NCI-H1930 (cell line): ENCODE measurements at regions not wholly inside any gene's neighbourhood (a gene's known extent, or its start where the extent isn't known, plus 50 kb on each side); places are given as distances from the start of the nearest gene placed in this dataset.
"Not testable (repeated sequence)": the region's sequence is repeated elsewhere in the genome, so short reads cannot be mapped to it uniquely, and the experiment has no call there.

Source experiments
- DNase-seq, 2 experiments: peaks; one replicate each; lab custom pipeline; 2025; lab: John Stamatoyannopoulos, UW

DNA sequence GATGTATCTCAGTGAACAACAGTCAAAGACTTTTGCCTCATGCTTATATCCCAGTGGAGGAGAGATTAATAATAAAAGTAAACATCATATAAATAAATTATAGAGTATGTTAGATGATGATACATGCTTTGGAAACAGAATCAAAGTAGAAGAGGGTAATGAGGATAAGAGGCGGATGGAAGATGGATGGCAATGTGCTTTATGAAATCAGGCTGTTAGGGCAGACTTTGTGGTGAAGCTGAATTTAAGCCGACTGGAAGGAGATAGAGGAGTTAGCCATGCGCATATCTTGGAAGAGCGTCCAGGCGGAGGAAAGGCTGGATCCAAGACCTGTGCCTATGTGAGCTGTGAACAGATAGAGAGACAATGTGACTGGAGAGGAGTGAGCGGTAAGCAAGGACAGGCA, 74.9 kb upstream of the GUCY1A1 start:
- DNase-seq: no peak

DNA sequence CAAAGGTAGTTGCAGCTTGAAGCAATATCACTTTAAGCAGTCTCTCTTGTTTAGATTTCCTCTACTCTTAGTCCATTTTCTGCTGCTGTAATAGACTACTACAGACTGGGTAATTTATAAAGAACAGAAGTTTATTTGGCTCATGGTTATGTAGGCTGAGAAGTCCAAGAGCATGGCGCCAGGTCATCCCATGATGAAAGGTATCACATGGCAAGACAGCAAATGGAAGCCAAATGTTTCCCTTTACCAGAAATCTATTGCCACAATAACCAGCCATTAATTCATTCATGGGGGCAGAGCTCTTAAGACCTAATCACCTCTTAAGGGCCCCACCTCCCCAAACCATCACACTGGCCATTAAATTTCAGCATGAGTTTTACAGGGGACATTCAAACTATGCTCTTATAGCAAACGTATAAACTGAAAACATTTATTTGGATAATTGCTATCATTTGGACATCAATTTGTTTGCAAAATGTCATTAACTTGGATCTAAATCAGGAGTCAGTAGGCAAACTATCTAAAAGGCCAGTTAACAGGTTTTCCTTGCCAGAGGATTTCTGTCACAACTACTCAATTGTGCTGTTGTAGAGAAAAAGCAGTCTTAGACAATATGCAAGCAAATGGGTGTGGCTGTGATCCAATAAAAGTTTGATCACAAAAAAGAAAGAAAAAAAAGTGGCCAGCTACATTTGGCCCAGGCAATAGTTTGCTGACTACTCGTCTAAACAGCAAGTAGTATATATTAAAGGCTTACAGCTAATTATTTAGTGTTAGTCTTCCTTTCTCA, 75.7 kb upstream of the GUCY1A1 start:
- peak in 1 of 2 experiments; percentile 8 for DNase-seq

DNA sequence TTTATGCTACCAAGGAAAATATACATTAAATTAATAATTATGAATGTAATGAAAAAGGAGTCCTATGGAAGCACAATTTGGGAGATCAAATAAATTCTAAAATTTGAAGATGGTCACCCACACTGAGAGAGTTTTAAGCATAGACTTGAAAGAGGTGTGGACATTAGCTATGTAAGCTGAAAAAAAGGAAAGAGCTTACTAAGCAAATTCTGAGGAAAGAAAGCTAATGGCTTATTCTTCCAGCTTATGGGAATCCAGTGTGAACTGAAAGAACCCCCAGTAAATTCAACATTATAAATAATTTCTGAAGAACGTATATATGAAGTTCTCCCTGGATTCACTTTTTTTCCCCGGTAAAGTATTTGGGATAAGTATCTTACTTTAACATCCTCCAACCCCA, 78.2 kb upstream of the GUCY1A1 start:
- DNase-seq: no peak

DNA sequence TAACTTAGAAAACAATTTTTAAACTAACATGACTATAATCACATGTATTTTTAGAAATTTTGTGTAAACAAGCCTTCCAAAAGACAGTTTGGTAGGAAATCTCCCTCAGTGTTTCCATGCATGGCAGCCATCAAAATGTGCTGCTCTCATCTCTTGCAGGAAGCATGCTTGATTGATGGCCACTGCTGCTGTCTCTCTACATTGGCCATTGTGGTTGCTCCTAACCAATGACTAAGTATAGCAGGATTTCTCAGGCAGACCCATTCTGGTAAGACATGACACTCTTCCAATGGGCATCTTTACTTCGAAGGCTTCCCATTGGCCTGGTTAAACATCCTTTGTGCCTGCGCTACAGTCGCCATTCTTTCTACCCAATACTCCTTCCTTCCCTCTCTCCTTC, 78.9 kb upstream of the GUCY1A1 start:
- no peak for DNase-seq

DNA sequence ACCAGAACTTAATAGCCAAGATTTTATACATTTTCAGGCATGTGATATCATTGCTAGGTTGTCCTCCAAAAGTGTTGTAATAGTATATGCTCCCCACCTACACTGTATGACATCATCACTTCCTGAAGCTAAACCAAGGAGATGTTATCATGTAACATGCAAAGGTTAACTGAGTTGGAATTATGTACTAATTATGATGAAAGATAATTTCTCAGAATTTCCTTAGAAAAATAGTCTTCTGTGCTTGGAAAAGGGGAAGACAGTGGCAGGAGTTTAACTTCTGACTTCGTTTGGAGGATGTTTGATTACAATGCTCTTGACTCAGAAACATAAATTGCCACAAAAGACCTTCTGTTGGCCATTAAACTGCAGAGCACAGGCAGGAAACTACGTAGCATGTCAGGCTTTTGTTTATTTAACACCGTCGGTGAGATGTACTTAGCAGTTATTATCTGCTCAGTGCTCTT, 83.6 kb upstream of the GUCY1A1 start:
- DNase-seq: peak in 1 of 2 experiments; percentile 1

DNA sequence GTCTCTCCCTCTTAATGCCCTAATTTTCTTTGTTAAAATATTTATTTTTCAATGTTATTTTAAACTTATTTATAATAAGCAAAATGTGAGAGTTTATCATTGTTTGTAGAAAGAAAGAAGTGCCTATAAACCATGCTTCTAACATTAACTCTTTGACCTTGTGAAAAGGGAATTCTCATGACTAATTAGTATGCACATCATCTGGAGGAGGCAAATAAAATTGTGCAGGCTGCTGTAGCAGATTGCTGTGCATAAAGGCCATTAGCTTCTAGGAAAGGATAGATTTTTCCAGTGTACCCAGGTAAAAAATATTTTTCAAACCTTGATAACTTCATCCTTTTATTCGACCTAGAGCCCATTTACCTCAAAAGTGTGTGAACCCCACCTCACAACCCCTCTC, 84.6 kb upstream of the GUCY1A1 start:
- no peak for DNase-seq

DNA sequence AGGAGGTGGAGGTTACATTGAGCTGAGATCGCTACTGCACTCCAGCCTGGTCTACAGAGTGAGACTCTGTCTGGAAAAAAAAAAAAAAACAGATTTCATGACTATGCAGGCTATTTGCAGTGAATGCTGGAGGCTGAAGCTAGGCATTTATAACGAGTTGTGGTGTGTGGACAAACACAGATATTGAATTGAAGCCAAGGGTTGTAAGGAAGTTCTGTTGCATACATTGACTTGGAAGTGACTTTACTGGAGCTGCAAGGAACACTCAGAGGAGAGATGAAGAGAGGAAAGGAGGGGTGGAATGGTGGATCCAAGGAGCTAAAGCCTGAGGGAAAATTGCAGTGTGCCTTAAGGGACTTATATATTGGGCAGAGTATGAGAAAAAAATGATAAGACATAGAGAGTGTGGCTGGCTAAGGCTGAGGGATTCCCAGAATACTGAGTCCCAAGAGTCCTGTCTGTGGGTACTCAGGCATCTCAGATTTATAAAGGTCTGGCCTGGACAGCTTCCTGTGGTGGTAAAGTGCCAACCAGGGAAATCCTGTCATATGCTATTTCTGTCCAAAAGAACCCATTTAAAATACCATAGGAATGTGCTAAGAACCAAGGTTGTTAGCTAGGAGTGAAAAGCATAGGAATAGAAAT, 87.8 kb upstream of the GUCY1A1 start:
- DNase-seq: no peak

DNA sequence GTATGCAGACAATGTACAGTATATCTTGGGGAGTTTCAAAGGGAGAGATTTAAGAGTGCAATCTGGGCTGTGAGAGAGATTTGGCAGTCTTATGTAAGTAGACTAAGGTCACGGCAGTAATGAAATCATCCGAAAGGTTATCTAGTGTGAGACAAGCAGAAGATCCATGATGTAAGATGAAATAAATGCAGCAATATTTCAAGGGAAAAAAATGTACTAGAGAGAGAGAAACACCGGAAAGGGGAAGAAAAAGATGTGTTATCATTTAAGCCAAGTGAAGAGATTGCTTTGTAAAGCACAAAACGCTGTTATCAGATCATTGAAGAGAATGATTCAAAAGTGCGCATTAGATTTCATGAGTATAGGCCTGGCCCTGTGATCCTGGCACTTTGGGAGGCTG, 88.4 kb upstream of the GUCY1A1 start:
- no peak for DNase-seq

DNA sequence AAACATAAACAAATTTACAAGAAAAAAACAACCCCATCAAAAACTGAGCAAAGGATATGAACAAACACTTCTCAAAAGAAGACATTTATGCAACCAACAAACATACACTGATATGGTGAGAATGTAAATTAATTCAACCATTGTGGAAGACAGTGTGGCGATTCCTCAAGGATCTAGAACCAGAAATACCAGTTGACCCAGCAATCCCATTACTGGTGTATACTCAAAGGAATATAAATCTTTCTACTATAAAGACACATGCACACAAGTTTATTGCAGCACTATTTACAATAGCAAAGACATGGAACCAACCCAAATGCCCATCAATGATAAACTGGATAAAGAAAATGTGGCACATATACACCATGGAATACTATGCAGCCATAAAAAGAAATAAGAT, 92.3 kb upstream of the GUCY1A1 start:
- DNase-seq: not testable (repeated sequence)

DNA sequence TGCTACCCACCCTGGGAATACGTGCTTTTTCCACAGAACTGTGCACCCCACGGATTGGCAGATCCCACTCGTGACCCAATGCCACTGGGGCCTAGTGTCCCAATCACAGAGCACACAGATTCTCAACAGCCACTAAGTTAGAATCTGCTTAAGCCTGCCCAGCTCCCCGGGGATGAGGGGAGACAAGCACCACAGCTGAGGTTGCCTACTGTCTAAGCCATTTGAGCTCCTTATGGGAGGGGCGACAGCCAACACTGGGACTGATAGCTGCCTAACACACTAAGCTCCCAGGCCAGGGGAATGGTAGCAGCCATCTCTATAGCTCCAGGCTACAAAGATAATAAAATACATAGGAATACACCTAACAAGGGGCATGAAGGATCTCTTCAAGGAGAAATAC, 93.5 kb upstream of the GUCY1A1 start:
- DNase-seq: no peak

DNA sequence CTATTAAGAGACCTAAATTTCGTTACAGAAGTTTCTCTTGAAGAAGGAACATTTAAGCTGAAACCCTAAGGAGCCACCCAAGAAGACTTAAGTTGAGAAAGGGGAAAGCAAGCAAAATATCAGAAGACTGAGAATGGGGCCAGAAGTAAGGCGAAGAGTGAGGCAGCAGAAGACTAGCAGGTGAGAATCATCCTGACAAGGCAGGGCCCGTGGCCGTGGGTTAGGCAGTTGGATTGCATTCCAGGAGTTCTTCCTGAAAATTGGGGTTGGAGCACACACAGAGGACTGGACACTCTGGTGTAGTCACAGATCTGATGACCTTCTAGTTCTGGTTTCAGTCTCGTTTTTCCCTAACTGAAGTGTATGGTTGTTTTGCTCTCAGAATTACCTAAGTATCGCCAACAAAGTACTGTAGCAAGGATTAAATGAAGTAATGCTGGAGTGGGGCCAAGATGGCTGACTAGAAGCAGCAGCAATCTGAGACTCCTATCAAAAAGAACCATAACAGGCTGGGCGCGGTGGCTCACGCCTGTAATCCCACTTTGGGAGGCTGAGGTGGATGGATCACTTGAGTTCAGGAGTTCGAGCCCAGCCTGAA, 94.4 kb upstream of the GUCY1A1 start:
- no peak for DNase-seq

DNA sequence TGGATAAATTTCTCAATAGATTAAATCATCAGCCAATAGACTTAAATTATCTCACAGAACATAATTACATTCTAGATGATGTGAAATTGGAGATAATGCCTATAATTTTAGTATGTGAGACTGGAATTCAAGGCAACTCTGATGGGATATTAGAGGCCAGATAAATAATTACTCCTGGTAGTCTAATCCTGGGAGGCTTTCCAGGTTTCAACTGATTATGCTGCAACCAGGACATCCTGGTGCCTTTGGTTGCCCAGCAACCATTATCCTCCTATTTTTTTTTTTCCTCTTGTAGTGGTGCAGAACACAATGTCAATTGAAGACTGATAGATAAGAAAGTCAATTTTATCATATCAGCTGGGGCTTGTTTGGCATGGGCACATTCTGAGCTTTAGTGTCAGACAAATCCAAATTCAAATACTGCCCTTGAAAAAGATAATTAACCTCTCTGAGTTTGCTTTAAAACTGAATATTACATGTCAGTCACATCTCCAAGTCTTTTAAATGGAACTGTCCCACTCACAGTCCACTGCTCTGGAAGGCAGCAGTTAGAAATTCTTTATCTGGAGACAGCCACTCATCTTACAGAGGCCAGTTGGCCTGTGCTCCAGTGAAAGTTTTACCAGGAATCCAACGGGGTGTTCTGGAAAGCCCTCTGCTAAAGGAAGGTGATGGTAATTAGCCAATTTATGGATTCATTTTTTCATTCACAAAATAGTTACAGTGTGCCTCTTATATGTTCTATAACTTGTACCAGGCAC, 95.3 kb upstream of the GUCY1A1 start:
- DNase-seq: no peak

DNA sequence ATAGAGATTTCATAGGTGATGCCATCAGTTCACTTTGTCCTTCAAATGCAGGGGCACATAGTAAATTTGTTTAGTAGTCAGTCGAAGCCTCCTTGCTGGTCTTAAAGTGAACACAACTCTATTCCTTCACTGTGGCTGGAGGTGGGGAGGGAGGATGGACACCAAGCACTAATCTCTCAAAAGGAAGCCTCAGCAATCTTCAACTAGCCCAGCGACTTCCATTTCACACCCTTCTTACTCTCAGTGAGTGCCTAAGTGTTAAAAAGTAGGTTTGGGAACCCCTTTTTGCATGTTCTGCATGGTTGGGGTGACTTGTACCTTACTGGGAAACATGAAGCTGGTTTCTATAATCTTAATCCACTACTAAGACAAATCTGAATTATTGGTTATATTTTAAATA, 96.0 kb upstream of the GUCY1A1 start:
- DNase-seq: no peak

DNA sequence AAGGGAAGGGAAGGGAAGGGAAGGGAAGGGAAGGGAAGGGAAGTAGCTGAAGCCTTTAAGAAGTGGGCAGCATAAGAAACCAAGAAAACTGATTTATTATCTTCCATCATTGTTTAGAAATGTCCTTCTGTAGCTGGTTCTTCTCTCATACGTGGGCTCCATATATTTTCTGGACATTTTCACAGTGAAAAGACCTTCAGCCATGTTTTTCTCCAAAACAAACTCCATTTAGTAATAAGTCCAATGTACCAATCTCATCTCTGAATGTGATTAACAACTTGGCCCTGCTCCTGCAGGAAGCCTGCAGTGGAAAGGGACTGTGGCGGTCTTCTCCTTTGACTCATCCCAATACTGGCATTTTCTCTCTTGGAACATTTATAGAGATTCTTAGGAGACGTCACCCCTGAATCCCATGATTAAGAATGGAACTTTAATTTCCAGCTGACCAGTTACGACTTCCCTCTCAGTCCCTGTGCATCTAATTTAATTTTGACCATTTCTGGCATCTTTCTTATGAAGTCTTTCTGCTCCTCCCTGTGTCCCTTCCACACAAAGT, 96.6 kb upstream of the GUCY1A1 start:
- DNase-seq: no peak

DNA sequence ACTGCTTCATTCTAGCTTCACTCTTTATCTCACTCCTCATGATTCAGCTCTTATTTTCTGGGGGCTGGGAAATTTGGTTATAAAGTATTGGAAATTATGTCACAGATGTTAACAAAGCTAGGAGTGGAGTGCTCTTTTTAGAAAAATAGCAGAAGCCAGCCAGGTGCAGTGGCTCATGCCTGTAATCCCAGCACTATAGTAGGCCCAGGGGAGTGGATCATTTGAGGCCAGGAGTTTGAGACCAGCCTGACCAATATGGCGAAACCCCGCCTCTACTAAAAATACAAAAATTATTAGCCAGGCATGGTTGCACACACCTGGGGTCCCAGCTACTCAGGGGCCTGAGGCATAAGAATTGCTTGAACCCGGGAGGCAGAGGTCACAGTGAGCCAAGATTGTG, 97.2 kb upstream of the GUCY1A1 start:
- DNase-seq: no peak

DNA sequence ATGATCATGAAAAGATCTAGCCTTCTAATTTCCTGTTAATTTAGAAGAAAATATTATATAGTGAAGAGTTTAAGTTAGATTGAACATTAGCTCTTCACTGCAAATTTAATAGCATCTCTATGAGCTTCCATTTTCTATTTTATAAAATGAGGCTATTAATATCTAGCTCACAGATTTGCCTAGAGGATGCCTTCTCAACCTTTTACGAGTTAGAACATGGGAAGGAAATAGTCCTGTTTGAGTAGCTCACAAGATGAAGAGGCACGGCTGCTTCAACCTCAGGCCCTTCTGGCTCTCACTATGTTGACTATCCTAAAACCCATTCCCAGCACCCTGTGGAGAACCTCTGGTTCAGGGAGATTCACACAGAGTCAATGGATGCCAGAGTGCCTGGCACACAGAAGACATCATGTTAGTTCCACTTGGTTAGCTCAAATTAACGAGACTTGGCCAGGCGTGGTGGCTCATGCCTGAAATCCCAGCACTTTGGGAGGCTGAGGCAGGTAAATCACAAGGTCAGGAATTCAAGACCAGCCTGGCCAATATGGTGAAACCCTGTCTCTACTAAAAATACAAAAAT, 97.9 kb upstream of the GUCY1A1 start:
- no peak for DNase-seq

DNA sequence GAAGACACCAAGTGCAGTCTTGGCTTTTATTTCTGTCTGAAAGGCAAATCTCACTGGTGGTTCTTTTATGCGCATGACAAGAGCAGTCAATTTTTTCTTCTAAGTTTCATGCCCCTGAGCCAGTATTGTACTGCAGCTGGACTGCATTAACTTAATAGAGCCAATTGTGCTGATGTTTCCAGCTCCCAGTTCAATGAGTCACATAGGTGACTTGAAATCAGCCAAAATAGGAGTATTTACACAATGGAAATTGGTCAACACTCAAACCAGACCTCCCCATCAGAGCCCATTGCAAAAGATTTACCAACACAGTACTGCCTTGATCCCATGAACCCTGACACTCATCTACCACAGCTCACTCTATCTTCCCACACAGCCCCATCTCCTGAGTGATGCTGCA, 100.3 kb upstream of the GUCY1A1 start:
- no peak for DNase-seq

DNA sequence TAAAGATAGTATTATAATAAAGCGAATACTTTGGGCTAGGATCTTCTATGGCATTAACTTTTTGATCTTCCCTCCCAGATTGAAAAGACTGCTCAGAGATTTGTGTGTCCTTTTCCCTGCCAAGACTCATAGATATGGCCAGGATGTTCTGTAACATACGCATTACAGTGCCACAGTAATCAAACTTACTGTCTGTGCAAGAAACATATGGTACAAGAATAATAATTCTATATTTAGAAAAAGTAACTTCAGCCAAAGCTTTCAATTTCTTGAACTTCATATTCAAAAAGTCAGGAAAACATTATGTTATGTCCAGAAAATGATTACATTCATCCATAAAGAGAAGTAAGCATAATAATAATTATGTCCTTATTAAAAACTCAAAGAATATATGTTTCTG, 100.9 kb upstream of the GUCY1A1 start:
- no peak for DNase-seq

DNA sequence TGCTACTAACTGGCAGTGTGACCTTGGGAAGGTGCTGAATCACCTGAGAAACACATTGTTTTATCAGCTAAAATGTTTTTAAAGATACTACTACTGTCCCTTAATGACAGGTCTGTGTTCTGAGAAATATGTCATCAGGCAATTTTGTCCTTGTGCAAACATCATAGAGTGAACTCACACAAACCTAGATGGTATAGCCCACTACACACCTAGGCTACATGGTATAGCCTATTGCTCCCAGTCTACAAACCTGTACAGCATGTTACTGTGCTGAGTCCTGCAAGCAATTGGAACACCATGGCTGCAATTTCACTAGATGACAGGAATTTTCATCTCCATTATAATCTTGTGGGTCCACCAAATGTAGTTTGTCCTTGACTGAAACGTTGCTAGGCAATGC, 101.3 kb upstream of the GUCY1A1 start:
- no peak for DNase-seq

DNA sequence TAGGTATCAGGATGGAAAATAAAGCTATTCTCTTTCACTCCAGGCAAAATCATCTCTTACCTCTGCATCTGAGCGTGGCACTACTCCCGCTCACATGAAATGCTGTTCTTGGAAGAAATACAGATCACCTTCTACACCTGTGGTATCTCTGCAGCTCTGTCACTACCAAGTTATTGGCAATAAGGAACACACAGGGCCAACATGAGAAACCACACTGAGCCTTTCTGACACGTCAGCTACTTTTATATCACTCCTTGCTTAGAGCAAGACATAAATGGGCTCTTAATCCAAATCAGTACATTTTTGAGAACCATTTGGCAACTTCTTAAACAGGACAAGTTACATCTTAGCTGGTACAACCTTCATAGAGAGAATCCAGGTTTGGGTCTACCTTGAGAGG, 101.8 kb upstream of the GUCY1A1 start:
- no peak for DNase-seq

DNA sequence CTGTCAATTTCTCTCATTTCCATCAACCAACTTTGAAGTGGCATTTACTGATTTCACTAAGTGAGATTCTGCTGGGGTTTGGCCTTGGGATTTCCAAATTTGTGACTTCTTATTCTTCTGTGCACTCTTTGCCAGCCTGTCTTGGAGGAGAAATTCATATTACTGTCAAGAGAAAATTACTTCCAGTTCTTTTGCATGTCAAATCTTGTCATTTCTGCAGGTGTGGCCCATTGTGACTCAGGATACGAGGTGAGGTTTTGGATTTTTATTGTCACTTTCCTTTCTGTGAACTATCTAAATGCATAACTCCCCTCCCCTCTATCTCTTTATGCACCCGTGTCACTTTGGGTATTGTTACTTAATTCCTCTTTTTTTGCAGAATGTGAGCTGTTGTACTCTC, 102.6 kb upstream of the GUCY1A1 start:
- no peak for DNase-seq

DNA sequence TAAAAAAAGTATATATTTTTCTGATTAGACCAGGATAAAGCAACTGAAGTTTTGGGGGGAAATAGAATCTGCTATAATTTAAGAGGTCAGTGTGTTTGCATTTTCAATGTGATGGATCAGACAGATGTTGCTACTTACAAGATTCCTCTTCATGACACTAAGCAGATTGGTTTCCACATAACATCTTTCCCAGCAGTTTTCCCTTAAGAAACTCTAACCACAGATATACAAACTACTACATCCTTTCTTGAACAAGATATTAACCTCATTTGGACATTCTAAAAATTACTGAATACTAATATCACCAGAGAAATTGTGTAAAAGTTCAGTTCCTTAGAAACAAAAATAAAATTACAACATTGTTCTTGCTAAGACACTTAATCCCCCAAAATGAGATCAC, 106.7 kb upstream of the GUCY1A1 start:
- DNase-seq: no peak
